ENCODE measurements at regions not wholly inside any gene's neighbourhood (a gene's known extent, or its start where the extent isn't known, plus 50 kb on each side); places are given as distances from the start of the nearest gene placed in this dataset.

GRCh38 chr5:56515011-56515410 is 281.9 kb upstream of the ANKRD55 start:
- DNase-seq (ENCODE audit: low spot score): no peak

- DNase-seq (ENCODE audit: low spot score): no peak
Measured at GRCh38 chr5:56514245-56514644, 281.1 kb upstream of the ANKRD55 start.

GRCh38 chr5:56513141-56513540 is 280.0 kb upstream of the ANKRD55 start:
- DNase-seq (ENCODE audit: low spot score): no peak

- no peak for DNase-seq (ENCODE audit: low spot score)
Measured at GRCh38 chr5:56512313-56512996, 279.3 kb upstream of the ANKRD55 start.

- DNase-seq (ENCODE audit: low spot score): no peak
Measured at GRCh38 chr5:56511326-56511841, 278.3 kb upstream of the ANKRD55 start.

GRCh38 chr5:56508249-56508648 is 275.1 kb upstream of the ANKRD55 start:
- no peak for DNase-seq (ENCODE audit: low spot score)

- DNase-seq (ENCODE audit: low spot score): no peak
Measured at GRCh38 chr5:56507351-56507930, 274.3 kb upstream of the ANKRD55 start.

GRCh38 chr5:56506211-56506965 is 273.3 kb upstream of the ANKRD55 start:
- DNase-seq (ENCODE audit: low spot score): no peak

- DNase-seq (ENCODE audit: low spot score): no peak
Measured at GRCh38 chr5:56503929-56504328, 270.8 kb upstream of the ANKRD55 start.

GRCh38 chr5:56501781-56502557 is 268.8 kb upstream of the ANKRD55 start:
- peak; percentile 27 for DNase-seq (ENCODE audit: low spot score)

- no peak for DNase-seq (ENCODE audit: low spot score)
Measured at GRCh38 chr5:56499901-56500300, 266.8 kb upstream of the ANKRD55 start.

- DNase-seq (ENCODE audit: low spot score): no peak
Measured at GRCh38 chr5:56499491-56499890, 266.4 kb upstream of the ANKRD55 start.

GRCh38 chr5:56498759-56499395 is 265.7 kb upstream of the ANKRD55 start:
- no peak for DNase-seq (ENCODE audit: low spot score)

- no peak for DNase-seq (ENCODE audit: low spot score)
Measured at GRCh38 chr5:56496581-56497063, 263.5 kb upstream of the ANKRD55 start.

GRCh38 chr5:56494300-56494731 is 261.2 kb upstream of the ANKRD55 start:
- no peak for DNase-seq (ENCODE audit: low spot score)

GRCh38 chr5:56493766-56494165 is 260.6 kb upstream of the ANKRD55 start:
- no peak for DNase-seq (ENCODE audit: low spot score)

GRCh38 chr5:56493308-56493707 is 260.2 kb upstream of the ANKRD55 start:
- DNase-seq (ENCODE audit: low spot score): no peak

GRCh38 chr5:56492812-56493211 is 259.7 kb upstream of the ANKRD55 start:
- DNase-seq (ENCODE audit: low spot score): no peak

GRCh38 chr5:56490971-56491468 is 257.9 kb upstream of the ANKRD55 start:
- DNase-seq (ENCODE audit: low spot score): peak; percentile 56

GRCh38 chr5:56489272-56489671 is 256.1 kb upstream of the ANKRD55 start:
- no peak for DNase-seq (ENCODE audit: low spot score)

- no peak for DNase-seq (ENCODE audit: low spot score)
Measured at GRCh38 chr5:56487528-56488115, 254.5 kb upstream of the ANKRD55 start.
